Colonic mucosa (tissue), 4 donors: ENCODE measurements at regions not wholly inside any gene's neighbourhood (a gene's known extent, or its start where the extent isn't known, plus 50 kb on each side); places are given as distances from the start of the nearest gene placed in this dataset.

Experiments
- DNase-seq: peaks from one replicate; pipeline ENCODE4 v3.0.0-alpha.2; 2020
- H3K27ac ChIP-seq: fragments of 200-600 bp; one replicate; pipeline ENCODE4 v1.8.0; 2021
- H3K27me3 ChIP-seq: fragments of 200-600 bp; one replicate; pipeline ENCODE4 v1.8.0; 2021
- H3K36me3 ChIP-seq: fragments of 200-600 bp; one replicate; pipeline ENCODE4 v1.8.0; 2021
- H3K4me1 ChIP-seq: fragments of 200-600 bp; one replicate; pipeline ENCODE4 v1.8.0; 2021; ENCODE audit warnings: mild to moderate bottlenecking
- H3K4me3 ChIP-seq: fragments of 200-600 bp; one replicate; pipeline ENCODE4 v1.8.0; 2021
- H3K9ac ChIP-seq, 2 donors: one replicate each; pipeline ENCODE4 v1.7.0; 2013; ENCODE audit warnings: control low read depth in 2 of 2, low read depth in 2 of 2, low read length in 2 of 2
- H3K9me3 ChIP-seq: fragments of 200-600 bp; one replicate; pipeline ENCODE4 v1.8.0; 2021
- intact Hi-C: fragments of 100-400 bp; cut with DNase I; formaldehyde crosslinking; loops from one replicate; pipeline ENCODE4 v1.14.1; 2022
- TF ChIP-seq, protein P1 (sequence below): fragments of 200-600 bp; IDR thresholded peaks from one replicate; pipeline ENCODE4 v1.8.0; 2022; ENCODE audit warnings: antibody characterized with exemption, mild to moderate bottlenecking
- donor health status: healthy.
- donor health status: DM: no; HTN: no; CAD: no.
- donor health status: DM: no; HTN: no; CAD: no.

DNA sequence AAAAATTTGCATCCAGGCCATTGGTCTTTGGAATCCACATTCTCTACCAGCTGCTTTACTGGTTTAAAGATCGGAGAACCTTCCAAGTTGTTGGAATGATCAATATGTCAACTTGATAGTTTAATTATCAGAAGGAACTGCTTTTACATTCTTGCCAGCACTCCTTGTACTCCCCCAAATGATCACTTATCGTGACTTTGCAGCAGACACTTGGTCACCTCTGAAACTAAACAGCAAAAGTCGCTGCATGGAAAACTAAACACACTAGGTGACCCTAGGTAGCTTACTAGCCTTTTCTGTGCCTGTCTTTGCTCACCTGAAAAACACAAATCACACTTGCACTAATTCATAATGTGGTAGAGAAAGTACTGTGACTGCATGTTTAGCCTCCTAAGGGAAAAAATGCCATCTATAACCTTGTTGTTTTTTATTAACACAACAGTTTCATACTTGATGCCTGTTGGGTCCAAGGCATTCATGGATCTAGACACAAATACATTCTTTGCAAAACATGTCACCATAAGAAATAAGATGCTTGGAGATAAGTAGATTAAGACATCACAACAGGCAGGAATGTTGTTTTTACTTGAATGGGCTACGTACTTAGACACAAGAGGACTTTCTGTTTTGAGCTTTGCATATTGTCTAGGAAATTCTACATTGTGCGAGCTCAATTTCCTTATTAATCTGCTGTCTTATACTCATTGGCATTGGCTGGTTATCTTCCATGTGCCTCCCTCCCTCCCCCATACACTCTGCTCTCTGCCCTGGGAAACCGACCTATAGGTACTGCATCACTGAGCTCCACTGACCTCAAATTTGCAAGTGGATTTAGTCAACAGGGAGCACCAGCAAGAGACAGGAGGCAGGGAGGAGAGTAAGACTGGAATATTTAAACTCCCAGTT lies 219.1 kb upstream of the STK17B start:
- intact Hi-C loops, result no loop called here
- H3K9ac ChIP-seq, result no peak overlapping the region
- TF ChIP-seq, protein P1, sequence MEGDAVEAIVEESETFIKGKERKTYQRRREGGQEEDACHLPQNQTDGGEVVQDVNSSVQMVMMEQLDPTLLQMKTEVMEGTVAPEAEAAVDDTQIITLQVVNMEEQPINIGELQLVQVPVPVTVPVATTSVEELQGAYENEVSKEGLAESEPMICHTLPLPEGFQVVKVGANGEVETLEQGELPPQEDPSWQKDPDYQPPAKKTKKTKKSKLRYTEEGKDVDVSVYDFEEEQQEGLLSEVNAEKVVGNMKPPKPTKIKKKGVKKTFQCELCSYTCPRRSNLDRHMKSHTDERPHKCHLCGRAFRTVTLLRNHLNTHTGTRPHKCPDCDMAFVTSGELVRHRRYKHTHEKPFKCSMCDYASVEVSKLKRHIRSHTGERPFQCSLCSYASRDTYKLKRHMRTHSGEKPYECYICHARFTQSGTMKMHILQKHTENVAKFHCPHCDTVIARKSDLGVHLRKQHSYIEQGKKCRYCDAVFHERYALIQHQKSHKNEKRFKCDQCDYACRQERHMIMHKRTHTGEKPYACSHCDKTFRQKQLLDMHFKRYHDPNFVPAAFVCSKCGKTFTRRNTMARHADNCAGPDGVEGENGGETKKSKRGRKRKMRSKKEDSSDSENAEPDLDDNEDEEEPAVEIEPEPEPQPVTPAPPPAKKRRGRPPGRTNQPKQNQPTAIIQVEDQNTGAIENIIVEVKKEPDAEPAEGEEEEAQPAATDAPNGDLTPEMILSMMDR, result no peak
- no peak for DNase-seq
- H3K9me3 ChIP-seq, result no peaks in the 10 kb centered on the region
- H3K36me3 ChIP-seq, result no peaks in the 10 kb centered on the region
- no peak overlapping the region for H3K27ac ChIP-seq
- no peak overlapping the region for H3K4me3 ChIP-seq
- H3K4me1 ChIP-seq, result no peaks in the 10 kb centered on the region
- H3K27me3 ChIP-seq, result no peaks in the 10 kb centered on the region

DNA sequence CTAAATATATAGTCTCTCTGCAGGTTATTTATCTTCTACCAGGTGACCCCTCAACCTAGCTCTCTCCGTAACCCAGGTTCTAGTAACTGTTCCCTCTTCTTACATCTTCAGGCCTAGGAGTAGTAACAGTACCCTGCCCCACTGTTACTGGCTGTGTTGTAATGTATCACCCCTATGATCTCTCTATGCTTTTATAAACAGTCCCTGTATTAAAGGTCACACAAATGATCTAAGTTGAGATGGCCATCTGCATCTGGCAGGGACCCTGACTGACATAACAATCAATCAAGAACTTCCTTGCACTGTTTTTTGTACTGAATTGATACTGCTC lies 219.7 kb upstream of the STK17B start:
- no peak overlapping the region for H3K27ac ChIP-seq
- DNase-seq, result no peak
- no peaks in the 10 kb centered on the region for H3K4me1 ChIP-seq
- intact Hi-C loops, result no loop called here
- H3K4me3 ChIP-seq, result no peak overlapping the region
- no peaks in the 10 kb centered on the region for H3K36me3 ChIP-seq
- TF ChIP-seq, protein P1, result no peak
- no peaks in the 10 kb centered on the region for H3K27me3 ChIP-seq
- no peak overlapping the region for H3K9ac ChIP-seq
- H3K9me3 ChIP-seq, result no peaks in the 10 kb centered on the region

DNA sequence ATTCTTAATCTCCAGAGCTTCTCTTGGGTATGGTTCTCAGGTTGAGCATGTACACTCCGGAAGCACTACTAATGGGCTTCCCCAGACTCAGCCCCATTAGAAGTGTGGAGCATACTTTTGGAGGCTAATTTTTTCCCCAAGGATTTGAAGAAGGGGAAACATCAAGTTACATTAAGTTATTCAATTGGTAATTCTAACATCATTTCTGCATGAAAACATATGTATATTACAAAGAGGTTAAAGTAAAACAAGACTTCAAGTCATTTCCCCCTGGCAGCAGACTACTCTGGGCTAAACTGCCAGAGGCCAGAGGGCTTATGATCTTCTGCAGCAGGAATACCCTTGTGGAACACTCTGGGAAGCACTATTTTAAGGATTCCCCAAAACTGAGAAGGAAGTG lies 227.7 kb upstream of the STK17B start:
- Histone ChIP-seq H3K27ac (no peak overlapping the region), H3K9ac (no peak overlapping the region)
- TF ChIP-seq, protein P1, result no peak

DNA sequence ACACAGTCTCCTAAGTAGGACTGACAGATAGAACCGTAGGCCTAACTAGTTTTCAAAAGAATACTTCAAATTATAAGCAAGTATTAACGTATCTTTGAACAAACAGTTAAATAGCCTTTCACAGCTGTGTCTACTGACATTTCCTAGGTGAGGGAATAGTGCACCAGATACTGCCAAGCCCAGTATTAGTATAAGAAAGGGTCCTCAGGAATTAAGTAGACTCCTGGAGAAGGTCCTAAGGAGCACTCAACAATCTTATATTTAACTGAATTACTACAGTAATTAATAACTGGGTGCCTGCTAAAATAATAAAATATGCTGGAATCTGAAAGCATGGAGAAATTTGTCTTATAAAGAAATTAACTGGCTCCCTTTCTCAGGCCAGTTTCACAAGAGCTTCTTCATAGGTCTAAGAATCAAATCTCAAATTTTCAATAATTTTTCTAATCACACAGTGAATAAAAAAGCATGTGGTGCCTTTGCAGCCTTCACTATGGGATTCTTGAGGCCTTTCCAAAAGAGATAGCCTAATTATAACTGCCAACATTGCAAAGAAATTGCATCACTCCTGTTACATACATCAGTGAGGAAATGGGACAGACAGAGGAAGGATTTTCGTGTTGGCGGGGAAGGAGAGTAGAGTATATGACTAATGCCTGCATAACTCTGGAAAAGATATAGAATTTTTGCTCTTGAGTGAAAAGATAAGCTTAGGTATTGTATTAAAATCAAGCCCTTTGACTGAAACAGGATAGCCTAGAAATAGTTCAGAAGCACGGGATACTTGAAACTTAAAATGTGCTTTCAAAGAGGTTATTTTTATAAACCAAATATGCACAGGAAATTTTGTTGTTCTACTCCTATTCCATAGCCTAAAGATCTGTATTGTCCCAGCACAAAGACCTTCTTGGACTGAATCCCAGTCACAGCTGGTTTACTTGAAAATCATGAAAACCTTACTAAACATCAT lies 228.6 kb upstream of the STK17B start:
- DNase-seq, result no peak

More for the DNA sequence above, 227.7 kb upstream of the STK17B start:
- intact Hi-C loops, result no loop called here
- Histone ChIP-seq H3K4me3 (no peak overlapping the region), H3K4me1 (no peaks in the 10 kb centered on the region), H3K36me3 (no peaks in the 10 kb centered on the region), H3K9me3 (no peaks in the 10 kb centered on the region), H3K27me3 (no peaks in the 10 kb centered on the region)
- no peak for DNase-seq

DNA sequence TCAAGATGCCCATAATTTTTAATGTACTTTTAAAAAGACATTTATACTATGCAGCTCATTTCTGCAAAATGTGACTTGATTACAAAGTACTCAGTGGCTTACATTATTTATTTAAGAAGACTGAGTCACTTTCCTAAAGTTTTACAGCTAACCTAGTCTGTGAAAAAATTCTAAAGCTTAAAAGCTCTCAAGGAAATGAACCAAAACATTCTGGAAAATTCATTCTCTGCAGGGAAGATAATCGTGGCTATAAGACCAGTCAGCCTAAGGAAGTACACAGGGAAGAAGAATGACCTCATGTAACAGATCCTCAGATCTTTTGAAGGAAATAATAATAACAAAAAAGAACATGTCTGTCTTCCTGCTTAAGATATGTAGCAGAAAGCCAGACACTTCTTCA lies 232.1 kb upstream of the STK17B start:
- Histone ChIP-seq H3K27me3 (no peaks in the 10 kb centered on the region), H3K9ac (no peak overlapping the region), H3K4me3 (no peak overlapping the region), H3K36me3 (no peaks in the 10 kb centered on the region), H3K27ac (no peak overlapping the region), H3K9me3 (no peaks in the 10 kb centered on the region), H3K4me1 (no peaks in the 10 kb centered on the region)
- intact Hi-C loops, result no loop called here
- DNase-seq, result no peak
- TF ChIP-seq, protein P1, result no peak

More for the DNA sequence above, 228.6 kb upstream of the STK17B start:
- Histone ChIP-seq H3K27me3 (no peaks in the 10 kb centered on the region), H3K9me3 (no peaks in the 10 kb centered on the region), H3K27ac (no peak overlapping the region), H3K4me1 (no peaks in the 10 kb centered on the region), H3K4me3 (no peak overlapping the region), H3K36me3 (no peaks in the 10 kb centered on the region), H3K9ac (no peak overlapping the region)
- TF ChIP-seq, protein P1, result no peak
- intact Hi-C loops, result no loop called here
